ENCODE measurements at regions not wholly inside any gene's neighbourhood (a gene's known extent, or its start where the extent isn't known, plus 50 kb on each side); places are given as distances from the start of the nearest gene placed in this dataset.

GRCh38 chr5:103918668-103919367 lies 356.2 kb upstream of the NUDT12 start:
- no peak for TF ChIP-seq EGR1 (IDR thresholded peaks at IDR 0.05)
- peak; percentile 80 for TF ChIP-seq EP300 (IDR thresholded peaks at IDR 0.05; ENCODE audit: borderline replicate concordance)
- TF ChIP-seq ZBTB7A (IDR thresholded peaks at IDR 0.05; ENCODE audit: low read depth) = no peak
- peak; percentile 61 for TF ChIP-seq CEBPB (IDR thresholded peaks at IDR 0.05)
- TF ChIP-seq RAD21 (IDR thresholded peaks at IDR 0.05; ENCODE audit: low read depth) = peak; percentile 10; the same call in 1 of the 2 replicates
- TF ChIP-seq TEAD4 (IDR thresholded peaks at IDR 0.05) = peak; percentile 72
- no peak for TF ChIP-seq TAF1 (IDR thresholded peaks at IDR 0.05; ENCODE audit: low read depth)
- 0 out of 2 replicates have a peak, but pooled peaks have one; percentile 49 for TF ChIP-seq TCF12 (IDR thresholded peaks at IDR 0.05; ENCODE audit: low read depth)
- TF ChIP-seq, protein P1, sequence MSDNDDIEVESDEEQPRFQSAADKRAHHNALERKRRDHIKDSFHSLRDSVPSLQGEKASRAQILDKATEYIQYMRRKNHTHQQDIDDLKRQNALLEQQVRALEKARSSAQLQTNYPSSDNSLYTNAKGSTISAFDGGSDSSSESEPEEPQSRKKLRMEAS (IDR thresholded peaks at IDR 0.05) = no peak
- TF ChIP-seq, protein P2, sequence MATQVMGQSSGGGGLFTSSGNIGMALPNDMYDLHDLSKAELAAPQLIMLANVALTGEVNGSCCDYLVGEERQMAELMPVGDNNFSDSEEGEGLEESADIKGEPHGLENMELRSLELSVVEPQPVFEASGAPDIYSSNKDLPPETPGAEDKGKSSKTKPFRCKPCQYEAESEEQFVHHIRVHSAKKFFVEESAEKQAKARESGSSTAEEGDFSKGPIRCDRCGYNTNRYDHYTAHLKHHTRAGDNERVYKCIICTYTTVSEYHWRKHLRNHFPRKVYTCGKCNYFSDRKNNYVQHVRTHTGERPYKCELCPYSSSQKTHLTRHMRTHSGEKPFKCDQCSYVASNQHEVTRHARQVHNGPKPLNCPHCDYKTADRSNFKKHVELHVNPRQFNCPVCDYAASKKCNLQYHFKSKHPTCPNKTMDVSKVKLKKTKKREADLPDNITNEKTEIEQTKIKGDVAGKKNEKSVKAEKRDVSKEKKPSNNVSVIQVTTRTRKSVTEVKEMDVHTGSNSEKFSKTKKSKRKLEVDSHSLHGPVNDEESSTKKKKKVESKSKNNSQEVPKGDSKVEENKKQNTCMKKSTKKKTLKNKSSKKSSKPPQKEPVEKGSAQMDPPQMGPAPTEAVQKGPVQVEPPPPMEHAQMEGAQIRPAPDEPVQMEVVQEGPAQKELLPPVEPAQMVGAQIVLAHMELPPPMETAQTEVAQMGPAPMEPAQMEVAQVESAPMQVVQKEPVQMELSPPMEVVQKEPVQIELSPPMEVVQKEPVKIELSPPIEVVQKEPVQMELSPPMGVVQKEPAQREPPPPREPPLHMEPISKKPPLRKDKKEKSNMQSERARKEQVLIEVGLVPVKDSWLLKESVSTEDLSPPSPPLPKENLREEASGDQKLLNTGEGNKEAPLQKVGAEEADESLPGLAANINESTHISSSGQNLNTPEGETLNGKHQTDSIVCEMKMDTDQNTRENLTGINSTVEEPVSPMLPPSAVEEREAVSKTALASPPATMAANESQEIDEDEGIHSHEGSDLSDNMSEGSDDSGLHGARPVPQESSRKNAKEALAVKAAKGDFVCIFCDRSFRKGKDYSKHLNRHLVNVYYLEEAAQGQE (IDR thresholded peaks at IDR 0.05; ENCODE audit: low read depth) = no peak
- no peak for TF ChIP-seq CREB1 (IDR thresholded peaks at IDR 0.05; ENCODE audit: low read depth)
- TF ChIP-seq YY1 (IDR thresholded peaks at IDR 0.05; ENCODE audit: low read depth) = 0 out of 2 replicates have a peak, but pooled peaks have one; percentile 5
- peak; percentile 59; the same call in 1 of the 2 replicates for TF ChIP-seq NFIC (IDR thresholded peaks at IDR 0.05)
- TF ChIP-seq, protein P3, sequence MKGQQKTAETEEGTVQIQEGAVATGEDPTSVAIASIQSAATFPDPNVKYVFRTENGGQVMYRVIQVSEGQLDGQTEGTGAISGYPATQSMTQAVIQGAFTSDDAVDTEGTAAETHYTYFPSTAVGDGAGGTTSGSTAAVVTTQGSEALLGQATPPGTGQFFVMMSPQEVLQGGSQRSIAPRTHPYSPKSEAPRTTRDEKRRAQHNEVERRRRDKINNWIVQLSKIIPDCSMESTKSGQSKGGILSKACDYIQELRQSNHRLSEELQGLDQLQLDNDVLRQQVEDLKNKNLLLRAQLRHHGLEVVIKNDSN (IDR thresholded peaks at IDR 0.05) = no peak
- TF ChIP-seq FOXM1 (IDR thresholded peaks at IDR 0.05; ENCODE audit: borderline replicate concordance, low read depth) = peak; percentile 76; the same call in 1 of the 2 replicates

DNA sequence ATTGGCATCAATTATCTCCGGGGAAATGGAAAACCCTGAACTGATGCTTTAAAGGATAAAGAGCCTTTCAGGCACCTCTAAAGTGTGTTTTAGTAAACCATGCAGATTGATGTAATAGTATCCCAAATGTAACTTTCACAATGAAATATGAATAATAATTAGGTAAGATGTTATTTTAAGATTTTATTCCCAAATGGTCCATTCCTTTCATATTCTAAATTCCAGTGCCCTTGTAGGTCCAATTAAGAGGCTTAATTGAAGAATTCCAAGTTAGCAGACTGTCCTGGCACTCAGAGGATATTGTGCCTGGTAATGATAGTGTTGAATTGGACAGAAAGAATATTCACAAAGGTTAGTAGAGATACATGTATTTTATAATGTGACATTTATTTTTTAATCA lies 352.5 kb upstream of the NUDT12 start:
- TF ChIP-seq, protein P1 (IDR thresholded peaks at IDR 0.05) = no peak
- no peak for TF ChIP-seq NFIC (IDR thresholded peaks at IDR 0.05)
- TF ChIP-seq TEAD4 (IDR thresholded peaks at IDR 0.05) = no peak
- TF ChIP-seq, protein P3 (IDR thresholded peaks at IDR 0.05) = no peak
- no peak for TF ChIP-seq RAD21 (IDR thresholded peaks at IDR 0.05; ENCODE audit: low read depth)
- TF ChIP-seq CEBPB (IDR thresholded peaks at IDR 0.05) = no peak
- no peak for TF ChIP-seq TAF1 (IDR thresholded peaks at IDR 0.05; ENCODE audit: low read depth)
- TF ChIP-seq EGR1 (IDR thresholded peaks at IDR 0.05) = no peak
- no peak for TF ChIP-seq YY1 (IDR thresholded peaks at IDR 0.05; ENCODE audit: low read depth)
- no peak for TF ChIP-seq EP300 (IDR thresholded peaks at IDR 0.05; ENCODE audit: borderline replicate concordance)

- TF ChIP-seq YY1 (IDR thresholded peaks at IDR 0.05; ENCODE audit: low read depth) (no peak), EP300 (IDR thresholded peaks at IDR 0.05; ENCODE audit: borderline replicate concordance) (no peak), CEBPB (IDR thresholded peaks at IDR 0.05) (no peak), TEAD4 (IDR thresholded peaks at IDR 0.05) (no peak), NFIC (IDR thresholded peaks at IDR 0.05) (no peak), TCF12 (IDR thresholded peaks at IDR 0.05; ENCODE audit: low read depth) (no peak), CREB1 (IDR thresholded peaks at IDR 0.05; ENCODE audit: low read depth) (no peak)
These were observed 348.2 kb upstream of the NUDT12 start for GRCh38 chr5:103910786-103911185.

DNA sequence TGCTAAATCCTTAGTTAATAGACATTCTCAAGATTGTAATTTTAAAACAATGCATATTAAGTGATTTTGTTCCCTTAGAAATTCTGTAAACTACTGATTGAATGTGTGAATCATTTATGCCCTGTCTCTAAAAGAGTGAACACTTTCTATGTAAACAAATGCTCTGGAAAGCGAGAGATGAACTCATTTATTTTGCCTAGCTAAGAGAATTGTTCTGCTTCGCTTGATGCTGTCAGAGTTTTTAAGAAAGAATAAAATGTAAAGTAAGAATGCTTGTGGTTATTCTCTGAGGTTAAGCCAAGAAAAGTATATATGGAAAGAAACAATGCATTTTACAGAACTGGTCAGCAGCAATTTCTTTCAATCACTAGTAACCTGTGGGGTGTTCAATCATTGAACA lies 347.4 kb upstream of the NUDT12 start:
- TF ChIP-seq FOXM1 (IDR thresholded peaks at IDR 0.05; ENCODE audit: borderline replicate concordance, low read depth) (no peak), EP300 (IDR thresholded peaks at IDR 0.05; ENCODE audit: borderline replicate concordance) (no peak), YY1 (IDR thresholded peaks at IDR 0.05; ENCODE audit: low read depth) (no peak), NFIC (IDR thresholded peaks at IDR 0.05) (no peak), EGR1 (IDR thresholded peaks at IDR 0.05) (no peak)
- TF ChIP-seq, protein P1 (IDR thresholded peaks at IDR 0.05) = no peak

- TF ChIP-seq FOXM1 (IDR thresholded peaks at IDR 0.05; ENCODE audit: borderline replicate concordance, low read depth) (no peak), TEAD4 (IDR thresholded peaks at IDR 0.05) (no peak), ZBTB7A (IDR thresholded peaks at IDR 0.05; ENCODE audit: low read depth) (no peak), CEBPB (IDR thresholded peaks at IDR 0.05) (no peak), RAD21 (IDR thresholded peaks at IDR 0.05; ENCODE audit: low read depth) (no peak), TCF12 (IDR thresholded peaks at IDR 0.05; ENCODE audit: low read depth) (no peak), EGR1 (IDR thresholded peaks at IDR 0.05) (no peak), NFIC (IDR thresholded peaks at IDR 0.05) (no peak), TAF1 (IDR thresholded peaks at IDR 0.05; ENCODE audit: low read depth) (no peak), CREB1 (IDR thresholded peaks at IDR 0.05; ENCODE audit: low read depth) (no peak), YY1 (IDR thresholded peaks at IDR 0.05; ENCODE audit: low read depth) (no peak), EP300 (IDR thresholded peaks at IDR 0.05; ENCODE audit: borderline replicate concordance) (no peak)
- TF ChIP-seq, protein P1 (IDR thresholded peaks at IDR 0.05) = no peak
- TF ChIP-seq, protein P2 (IDR thresholded peaks at IDR 0.05; ENCODE audit: low read depth) = no peak
- TF ChIP-seq, protein P3 (IDR thresholded peaks at IDR 0.05) = no peak
These were observed 346.8 kb upstream of the NUDT12 start for GRCh38 chr5:103909391-103909790.
